ENCODE measurements at regions not wholly inside any gene's neighbourhood (a gene's known extent, or its start where the extent isn't known, plus 50 kb on each side); places are given as distances from the start of the nearest gene placed in this dataset.

- BruUV-seq (replicated peaks), result no TSS peak
These were observed 168.2 kb downstream of the ZNF518B start for GRCh38 chr4:10288830-10289537.

More at GRCh38 chr4:10288830-10289537, 168.2 kb downstream of the ZNF518B start:
- CTCF ChIA-PET, result no interaction called here
- Histone ChIP-seq H2AK5ac (ENCODE audit: low read depth, low read length) (no peak overlapping the region), H4K20me1 (ENCODE audit: insufficient read depth, low read length) (no peaks in the 10 kb centered on the region), H4K91ac (ENCODE audit: insufficient read depth, low read depth, low read length) (no peak overlapping the region), H3K36me3 (ENCODE audit: control insufficient read depth, insufficient read depth, low read length) (no peaks in the 10 kb centered on the region), H2BK120ac (ENCODE audit: low read depth, low read length) (no peak overlapping the region), H3K9me3 (ENCODE audit: control insufficient read depth, insufficient read depth, low read length) (no peaks in the 10 kb centered on the region), H2BK15ac (ENCODE audit: low read depth, low read length) (no peak overlapping the region), H3K18ac (ENCODE audit: low read depth, low read length) (no peak overlapping the region), H3K4me3 (ENCODE audit: insufficient read depth, low read depth, low read length) (no peak overlapping the region), H3K9me1 (ENCODE audit: insufficient read depth, low read length) (no peaks in the 10 kb centered on the region), H3K27ac (ENCODE audit: insufficient read depth, low read length) (no peak overlapping the region), H3K23ac (ENCODE audit: low read depth, low read length) (no peak overlapping the region), H3K4me1 (ENCODE audit: control insufficient read depth, insufficient read depth, low read length) (no peaks in the 10 kb centered on the region), H3K14ac (replicated peaks; ENCODE audit: low read depth, low read length) (no peak overlapping the region), H2BK5ac (ENCODE audit: low read depth, low read length, poor library complexity, severe bottlenecking) (no peak overlapping the region), H3K56ac (ENCODE audit: extremely low read depth, insufficient read depth, low read length) (no peak overlapping the region), H2AK9ac (replicated peaks; ENCODE audit: low read depth, low read length, poor library complexity) (no peak overlapping the region), H3K9ac (ENCODE audit: low read depth, low read length) (no peak overlapping the region), H4K5ac (ENCODE audit: low read depth, low read length) (no peak overlapping the region), H3K4me2 (ENCODE audit: low read depth, low read length) (no peak overlapping the region), H2AFZ (replicated peaks; ENCODE audit: low read length, poor library complexity) (no peak overlapping the region), H3K4ac (ENCODE audit: low read depth, low read length) (no peak overlapping the region), H4K8ac (ENCODE audit: low read depth in 2 of 2, low read length in 2 of 2) (no peak overlapping the region), H2BK20ac (ENCODE audit: low read depth, low read length) (no peak overlapping the region), H3K79me1 (ENCODE audit: low read depth in 1 of 2, low read length in 2 of 2) (no peaks in the 10 kb centered on the region), H3K27me3 (ENCODE audit: control insufficient read depth, insufficient read depth, low read length) (no peaks in the 10 kb centered on the region)
- DNase-seq (no peak), ATAC-seq (ENCODE audit: low read depth) (no peak)
- POLR2A ChIA-PET (ENCODE audit: unreplicated experiment), result no interaction called here
- in situ Hi-C loops (cut with MboI; ENCODE audit: low sequenced_read_pairs), result no loop called here
- intact Hi-C loops (cut with micrococcal nuclease), result no loop called here
- no peak for TF ChIP-seq CTCF (conservative IDR thresholded peaks at IDR 0.05; ENCODE audit: low read depth, low read length)
- no peak for TF ChIP-seq MAZ (IDR thresholded peaks at IDR 0.05; ENCODE audit: borderline replicate concordance, low read depth, low read length)
- TF ChIP-seq POLR2A (IDR thresholded peaks at IDR 0.05; ENCODE audit: low read depth, low read length), result no peak
- no peak for TF ChIP-seq ELK1 (IDR thresholded peaks at IDR 0.05; ENCODE audit: borderline replicate concordance, low read depth, low read length)
- TF ChIP-seq MXI1 (IDR thresholded peaks at IDR 0.05; ENCODE audit: borderline replicate concordance, low read depth, low read length), result no peak
- TF ChIP-seq RCOR1 (IDR thresholded peaks at IDR 0.05; ENCODE audit: insufficient replicate concordance, low read length), result no peak
- no peak for TF ChIP-seq RAD21 (IDR thresholded peaks at IDR 0.05; ENCODE audit: low read length)
- dilution Hi-C loops (cut with HindIII; ENCODE audit: low sequenced_read_pairs, unreplicated experiment), result no loop called here
- WGBS, 2 experiments (ENCODE audit: extremely low coverage in 2 of 2, insufficient read length in 1 of 2), result no CpG with 5 or more reads among the region's 4 CpGs
